Transverse colon (tissue), 4 donors: ENCODE measurements at regions not wholly inside any gene's neighbourhood (a gene's known extent, or its start where the extent isn't known, plus 50 kb on each side); places are given as distances from the start of the nearest gene placed in this dataset.

Experiments
- DNase-seq: peaks from one replicate; pipeline ENCODE4 v3.0.0-alpha.2; 2019
- H3K27ac ChIP-seq, 4 donors: fragments of 200-600 bp; sonication (generic); 2 replicates each; pipeline ENCODE4 v1.5.1; 2016 to 2018; ENCODE audit warnings: inconsistent platforms in 4 of 4
- H3K27me3 ChIP-seq: fragments of 200-600 bp; sonication (generic); 2 replicates; pipeline ENCODE4 v1.5.1; 2017; ENCODE audit warnings: inconsistent platforms
- H3K36me3 ChIP-seq, 4 donors: fragments of 200-600 bp; sonication (generic); 2 replicates each; pipeline ENCODE4 v1.5.1; 2017 to 2019; ENCODE audit warnings: inconsistent platforms in 4 of 4
- H3K4me1 ChIP-seq, 4 donors: fragments of 200-600 bp; sonication (generic); 2 replicates each; pipeline ENCODE4 v1.5.1; 2017 to 2020; ENCODE audit warnings: inconsistent platforms in 4 of 4
- H3K4me3 ChIP-seq, 4 donors: fragments of 200-600 bp; sonication (generic); 1 replicate in 1 of 4; 2 replicates in 3 of 4; pipeline versions ENCODE4 v1.5.1 to v1.6.1; 2017 to 2019; ENCODE audit warnings: inconsistent platforms in 4 of 4
- H3K9me3 ChIP-seq, 2 donors: fragments of 200-600 bp; sonication (generic); 2 replicates each; pipeline ENCODE4 v1.5.1; 2017 to 2019; ENCODE audit warnings: inconsistent platforms in 2 of 2
- CTCF ChIP-seq, 5 experiments: fragments of 200-600 bp in 3 of 5; fragments of 450-650 bp in 2 of 5; sonication (generic) in 3 of 5; IDR thresholded peaks; 1 replicate in 2 of 5; 2 replicates in 3 of 5; pipeline ENCODE4 v1.5.1; 2016 to 2017; ENCODE audit warnings: antibody characterized with exemption in 5 of 5, inconsistent platforms in 3 of 5, mild to moderate bottlenecking in 2 of 5, moderate library complexity in 1 of 5
- EP300 ChIP-seq: sonication (generic); formaldehyde crosslinking; IDR thresholded peaks from one replicate; pipeline ENCODE4 v1.6.1; 2017; ENCODE audit warnings: antibody characterized with exemption, low read depth
- POLR2A ChIP-seq: fragments of 450-650 bp; IDR thresholded peaks from one replicate; pipeline ENCODE4 v1.6.1; 2016; ENCODE audit warnings: antibody characterized with exemption, mild to moderate bottlenecking, moderate library complexity
- POLR2AphosphoS5 ChIP-seq, 3 donors: sonication (generic); formaldehyde crosslinking; IDR thresholded peaks; one replicate each; pipeline ENCODE4 v1.6.1; 2016; ENCODE audit warnings: antibody characterized with exemption in 3 of 3
- WGBS, 2 donors: methylation state at CpG; one replicate each; pipeline ENCODE4 v1.1.5; 2018; ENCODE audit warnings: low coverage in 1 of 2; 5-methylcytosine and 5-hydroxymethylcytosine counted together
- in situ Hi-C, 4 donors: fragments of 200-750 bp; cut with MboI; loops; one replicate each; pipeline versions ENCODE4 v1.15.0 to v1.15.1; 2017; ENCODE audit warnings: low sequenced_read_pairs in 3 of 4, low pct_ligation_motif_present in 1 of 4, low pct_unique_long_range_greater_than_20kb in 1 of 4
- intact Hi-C: fragments of 100-400 bp; cut with DNase I; formaldehyde crosslinking; loops from one replicate; pipeline ENCODE4 v1.15.1; 2023; ENCODE audit warnings: low total_unique reads

- 66 to 73% methylated on average over 3 to 4 of the region's 4 CpGs for WGBS, 2 donors
- no peaks in the 10 kb centered on the region for H3K4me1 ChIP-seq
- H3K27ac ChIP-seq = no peak overlapping the region
- no peaks in the 10 kb centered on the region for H3K36me3 ChIP-seq
- no peaks in the 10 kb centered on the region for H3K9me3 ChIP-seq
- intact Hi-C loops (no loop called here), in situ Hi-C loops (no loop called here)
- DNase-seq = no peak
- H3K4me3 ChIP-seq = no peak overlapping the region
- H3K27me3 ChIP-seq = no peaks in the 10 kb centered on the region
- TF ChIP-seq CTCF (IDR thresholded peaks at IDR 0.05) = no peak
- TF ChIP-seq EP300 = no peak
- TF ChIP-seq POLR2AphosphoS5 (IDR thresholded peaks at IDR 0.05) = no peak
- TF ChIP-seq POLR2A = no peak
These were observed 512.2 kb upstream of the TNC start for GRCh38 chr9:115629879-115630840.

- Histone ChIP-seq H3K27ac (no peak overlapping the region), H3K27me3 (no peaks in the 10 kb centered on the region), H3K36me3 (no peaks in the 10 kb centered on the region), H3K4me3 (no peak overlapping the region), H3K4me1 (no peaks in the 10 kb centered on the region), H3K9me3 (no peaks in the 10 kb centered on the region)
- in situ Hi-C loops (no loop called here), intact Hi-C loops (no loop called here)
- WGBS, 2 donors = 79 to 85% methylated on average over 6 to 7 of the region's 7 CpGs
- DNase-seq = no peak
- TF ChIP-seq POLR2AphosphoS5 (IDR thresholded peaks at IDR 0.05) = no peak
- no peak for TF ChIP-seq EP300
- TF ChIP-seq CTCF (IDR thresholded peaks at IDR 0.05) = no peak
- no peak for TF ChIP-seq POLR2A
These were observed 514.4 kb upstream of the TNC start for GRCh38 chr9:115632391-115632790.

GRCh38 chr9:115633104-115633503 is 515.1 kb upstream of the TNC start:
- Histone ChIP-seq H3K36me3 (no peaks in the 10 kb centered on the region), H3K27me3 (no peaks in the 10 kb centered on the region), H3K4me1 (no peaks in the 10 kb centered on the region), H3K9me3 (no peaks in the 10 kb centered on the region), H3K4me3 (no peak overlapping the region), H3K27ac (no peak overlapping the region)
- intact Hi-C loops (no loop called here), in situ Hi-C loops (no loop called here)
- 49 to 71% methylated on average over 2 to 3 of the region's 3 CpGs for WGBS, 2 donors
- DNase-seq = no peak
- no peak for TF ChIP-seq POLR2A
- TF ChIP-seq POLR2AphosphoS5 (IDR thresholded peaks at IDR 0.05) = no peak
- no peak for TF ChIP-seq EP300
- TF ChIP-seq CTCF (IDR thresholded peaks at IDR 0.05) = no peak

- TF ChIP-seq CTCF (IDR thresholded peaks at IDR 0.05) = no peak
- no peak for TF ChIP-seq POLR2AphosphoS5 (IDR thresholded peaks at IDR 0.05)
- no peak for TF ChIP-seq POLR2A
- TF ChIP-seq EP300 = no peak
- intact Hi-C loops = no loop called here
- Histone ChIP-seq H3K27ac (no peak overlapping the region), H3K9me3 (no peaks in the 10 kb centered on the region), H3K36me3 (no peaks in the 10 kb centered on the region), H3K27me3 (no peaks in the 10 kb centered on the region), H3K4me3 (no peak overlapping the region), H3K4me1 (no peaks in the 10 kb centered on the region)
- in situ Hi-C loops = no loop called here
- no peak for DNase-seq
- 50 to 70% methylated on average over 1 of the region's 1 CpG for WGBS, 2 donors
These were observed 517.8 kb upstream of the PAPPA start for GRCh38 chr9:115635680-115636383.
